Vagina (tissue), 2 donors: ENCODE measurements at regions not wholly inside any gene's neighbourhood (a gene's known extent, or its start where the extent isn't known, plus 50 kb on each side); places are given as distances from the start of the nearest gene placed in this dataset.

ENCODE experiments used
- CTCF ChIP-seq, 3 experiments: fragments of 450-650 bp in 2 of 3; fragments of 200-600 bp in 1 of 3; sonication (generic) in 1 of 3; IDR thresholded peaks; one replicate each; pipeline ENCODE4 v1.5.1; 2017 to 2019; ENCODE audit warnings: antibody characterized with exemption in 3 of 3, mild to moderate bottlenecking in 2 of 3, moderate library complexity in 2 of 3
- POLR2A ChIP-seq, 2 donors: fragments of 450-650 bp; IDR thresholded peaks; one replicate each; pipeline ENCODE4 v1.6.1; 2017; ENCODE audit warnings: antibody characterized with exemption in 2 of 2, mild to moderate bottlenecking in 2 of 2, moderate library complexity in 2 of 2
- POLR2AphosphoS5 ChIP-seq, 2 donors: sonication (generic); formaldehyde crosslinking; IDR thresholded peaks; one replicate each; pipeline ENCODE4 v1.9.0; 2017; ENCODE audit warnings: antibody characterized with exemption in 2 of 2, mild to moderate bottlenecking in 2 of 2, low read depth in 1 of 2; ENCODE audit not compliant: insufficient read depth in 1 of 2

DNA sequence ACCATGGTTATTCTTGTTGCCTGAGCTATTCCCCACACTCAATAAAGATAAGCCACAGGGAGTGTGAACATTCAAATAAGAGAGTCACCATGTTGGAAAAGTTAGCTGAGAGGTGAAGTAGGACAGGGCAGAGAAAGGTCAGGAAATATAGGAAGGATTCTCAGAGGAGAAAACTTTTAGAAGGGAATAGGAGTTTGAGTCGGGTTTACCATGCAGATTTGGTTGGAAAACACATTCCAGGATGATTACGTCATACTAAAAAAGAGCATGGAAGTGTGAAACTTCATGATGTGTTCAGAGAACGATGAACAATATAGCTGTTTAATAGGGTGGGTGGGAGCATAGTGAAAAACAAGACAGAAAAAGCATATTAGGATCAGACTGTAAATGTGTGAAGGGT is 1125.3 kb upstream of the ADGRL2 start:
- TF ChIP-seq CTCF (IDR thresholded peaks at IDR 0.05) (no peak), POLR2AphosphoS5 (IDR thresholded peaks at IDR 0.05; ENCODE audit: insufficient read depth in 1 of 2, low read depth in 1 of 2) (no peak), POLR2A (IDR thresholded peaks at IDR 0.05) (no peak)
